Activated CD4-positive, alpha-beta memory T cell treated with anti-CD3 and anti-CD28 coated beads, Interleukin-2, amount 10 ng/mL, durations not matched to agents 7 days and 5 days (primary cell): ENCODE measurements at regions not wholly inside any gene's neighbourhood (a gene's known extent, or its start where the extent isn't known, plus 50 kb on each side); places are given as distances from the start of the nearest gene placed in this dataset.

ENCODE experiments used
- CTCF ChIA-PET: fragments of 350-600 bp; sonication (Branson Sonifier 250); formaldehyde crosslinking; loops from one replicate; lab custom pipeline; 2021; ENCODE audit warnings: antibody characterized with exemption, inconsistent platforms; lab: Charles Lee
- POLR2A ChIA-PET: fragments of 350-600 bp; sonication (Branson Sonifier 250); formaldehyde crosslinking; loops from one replicate; lab custom pipeline; 2021; ENCODE audit warnings: antibody characterized with exemption; lab: Charles Lee
- DNase-seq: peaks from one replicate; pipeline ENCODE4 v3.0.0-alpha.2; 2020
- H3K27ac Mint-ChIP-seq: one replicate; pipeline ENCODE4 v1.8.0; 2021; ENCODE audit warnings: mild to moderate bottlenecking, mixed read lengths
- H3K27me3 Mint-ChIP-seq: one replicate; pipeline ENCODE4 v1.8.0; 2021; ENCODE audit warnings: mixed read lengths
- H3K36me3 Mint-ChIP-seq: one replicate; pipeline ENCODE4 v1.8.0; 2021; ENCODE audit warnings: low read depth, mixed read lengths
- H3K4me1 Mint-ChIP-seq: one replicate; pipeline ENCODE4 v1.8.0; 2021; ENCODE audit warnings: mixed read lengths
- H3K4me3 Mint-ChIP-seq: one replicate; pipeline ENCODE4 v1.8.0; 2021; ENCODE audit warnings: mild to moderate bottlenecking, mixed read lengths
- H3K9me3 Mint-ChIP-seq: one replicate; pipeline ENCODE4 v1.8.0; 2021; ENCODE audit warnings: mixed read lengths

DNA sequence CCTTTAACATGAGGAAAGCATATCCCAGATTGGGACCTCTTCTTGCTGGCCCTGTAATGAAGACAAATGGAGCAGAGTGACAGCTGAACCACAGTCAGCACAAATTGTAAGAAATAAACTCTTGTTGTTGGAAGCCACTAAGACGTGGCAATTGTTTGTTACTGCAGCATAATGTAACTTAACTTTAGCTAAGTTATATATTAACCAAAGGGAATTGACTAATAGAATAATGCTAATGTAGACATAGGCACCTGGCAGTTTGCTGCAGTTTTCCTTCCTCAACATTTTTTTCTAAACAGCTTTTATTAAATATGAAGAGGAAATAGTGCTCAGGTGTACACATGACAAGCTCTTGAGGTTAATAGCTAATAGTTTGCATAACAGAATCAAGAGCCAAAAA, 300.7 kb upstream of the SLC30A5 start:
- ChIA-PET CTCF (no interaction called here), POLR2A (no interaction called here)
- H3K4me1 Mint-ChIP-seq: no peaks in the 10 kb centered on the region
- no peaks in the 10 kb centered on the region for H3K9me3 Mint-ChIP-seq
- H3K27me3 Mint-ChIP-seq: peaks cover 2% of the 10 kb centered on the region
- DNase-seq: no peak
- H3K4me3 Mint-ChIP-seq: no peak overlapping the region
- H3K27ac Mint-ChIP-seq: no peak overlapping the region
- H3K36me3 Mint-ChIP-seq: no peaks in the 10 kb centered on the region

DNA sequence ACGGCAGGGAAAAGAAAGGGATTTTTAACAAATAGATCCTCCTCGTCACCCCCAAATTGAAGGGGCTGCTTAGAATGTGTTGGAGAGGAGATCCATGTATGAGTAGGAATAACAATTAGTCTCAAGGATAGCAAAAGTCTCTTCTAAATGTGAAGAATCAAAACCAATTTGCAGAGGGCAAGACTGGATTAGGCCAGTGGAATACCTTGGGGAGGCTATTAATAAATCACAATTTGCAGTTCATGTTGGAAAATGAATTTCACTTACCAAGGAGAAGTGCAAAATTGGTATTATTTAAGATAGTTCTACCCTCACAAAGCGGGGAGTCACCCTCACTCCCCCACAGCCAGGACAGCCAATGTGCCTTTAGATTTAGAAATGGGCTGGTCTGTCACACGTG, 299.8 kb upstream of the SLC30A5 start:
- DNase-seq: no peak
- ChIA-PET CTCF (no interaction called here), POLR2A (no interaction called here)
- Mint-ChIP-seq H3K9me3 (no peaks in the 10 kb centered on the region), H3K36me3 (no peaks in the 10 kb centered on the region), H3K4me3 (no peak overlapping the region), H3K4me1 (no peaks in the 10 kb centered on the region), H3K27me3 (peaks cover 2% of the 10 kb centered on the region), H3K27ac (no peak overlapping the region)

DNA sequence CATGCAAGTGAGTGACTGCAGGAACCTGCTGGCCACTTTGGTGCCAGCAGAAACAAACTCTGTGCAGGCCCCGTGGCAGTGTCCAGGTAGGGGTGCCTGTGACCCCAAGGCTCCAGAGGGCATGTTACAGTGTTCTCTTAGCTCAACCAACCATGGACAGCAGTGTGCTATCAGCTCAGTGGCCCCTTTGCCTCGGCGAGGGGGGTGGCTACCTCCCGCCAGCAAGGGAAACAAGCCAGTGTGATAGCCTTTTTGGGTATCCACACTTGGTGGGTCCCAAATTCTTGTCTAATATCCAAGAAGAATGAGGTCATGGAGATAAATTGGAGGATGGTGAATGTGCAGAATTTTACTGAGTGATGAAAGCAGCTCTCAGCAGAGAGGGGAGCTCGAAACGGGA, 298.6 kb upstream of the SLC30A5 start:
- Mint-ChIP-seq H3K4me3 (no peak overlapping the region), H3K4me1 (no peaks in the 10 kb centered on the region), H3K9me3 (no peaks in the 10 kb centered on the region), H3K36me3 (no peaks in the 10 kb centered on the region), H3K27ac (no peak overlapping the region), H3K27me3 (peaks cover 2% of the 10 kb centered on the region)
- CTCF ChIA-PET: no interaction called here
- no peak for DNase-seq
- POLR2A ChIA-PET: no interaction called here

DNA sequence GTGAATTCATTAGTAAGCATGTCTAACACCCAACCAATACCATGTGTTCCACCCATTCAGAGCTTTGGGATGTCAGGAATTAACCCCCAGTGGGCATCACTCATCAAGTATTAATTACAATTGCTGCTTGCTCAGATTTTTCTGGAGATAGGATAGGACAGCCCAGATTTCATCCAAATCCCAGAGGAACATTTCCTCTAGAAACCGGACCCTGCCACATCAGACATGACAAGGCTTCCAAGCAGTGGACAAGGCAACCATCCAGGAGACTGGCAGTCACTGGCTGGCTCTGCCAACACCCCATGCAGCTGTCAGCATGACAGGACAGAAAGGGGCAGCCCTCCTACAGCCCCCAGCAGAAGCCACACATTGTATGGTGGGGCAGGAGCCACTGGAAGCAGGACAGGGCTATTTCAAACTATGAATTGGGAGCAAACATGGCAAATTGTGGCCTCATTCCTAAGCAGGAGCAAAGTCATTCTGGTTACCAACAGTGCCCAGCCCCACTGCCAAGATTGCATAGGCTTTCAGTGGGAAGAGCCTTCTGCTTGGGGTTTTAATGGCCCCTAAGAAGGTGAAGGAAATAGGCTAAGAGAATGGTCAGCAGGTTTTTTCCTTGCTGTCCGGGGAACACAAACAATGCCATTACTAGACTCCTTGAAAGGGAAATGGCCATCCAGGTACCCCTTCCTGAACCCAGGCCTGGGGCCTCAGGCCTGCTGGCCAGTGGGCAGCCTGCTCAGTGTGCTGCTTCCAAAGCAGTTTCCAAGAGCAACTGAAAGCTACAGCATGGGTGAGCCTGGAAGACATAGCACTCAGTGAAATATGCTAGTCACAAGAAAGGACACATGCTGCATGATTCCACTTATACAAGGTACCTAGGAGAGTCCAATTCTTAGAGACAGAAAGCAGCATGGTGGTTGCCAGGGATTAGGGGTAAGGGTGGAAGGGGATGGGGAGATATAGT, 294.7 kb upstream of the SLC30A5 start:
- Mint-ChIP-seq H3K36me3 (no peaks in the 10 kb centered on the region), H3K4me1 (no peaks in the 10 kb centered on the region), H3K9me3 (no peaks in the 10 kb centered on the region), H3K27ac (no peak overlapping the region), H3K27me3 (no peaks in the 10 kb centered on the region), H3K4me3 (no peak overlapping the region)
- CTCF ChIA-PET: no interaction called here
- no peak for DNase-seq
- POLR2A ChIA-PET: no interaction called here

DNA sequence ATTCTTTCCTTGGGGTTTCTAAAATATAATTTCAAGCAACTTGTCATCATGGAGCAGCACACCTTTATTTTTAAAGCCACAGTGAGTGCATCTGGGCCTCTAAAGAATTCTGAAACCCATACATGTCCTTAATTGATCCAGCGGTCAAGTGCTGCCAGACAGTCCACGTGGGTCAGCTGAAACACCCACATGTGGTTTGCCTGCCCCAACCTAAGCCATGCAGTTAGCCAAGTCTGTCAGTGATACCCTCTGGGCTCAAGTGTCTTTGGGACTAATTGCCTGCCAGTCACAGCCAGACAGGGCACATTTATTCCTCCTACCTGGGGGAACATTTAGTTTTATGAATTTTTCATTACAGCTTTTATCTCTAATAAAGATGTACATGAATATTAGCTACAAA, 291.4 kb upstream of the SLC30A5 start:
- Mint-ChIP-seq H3K36me3 (no peaks in the 10 kb centered on the region), H3K4me3 (no peak overlapping the region), H3K9me3 (no peaks in the 10 kb centered on the region), H3K27ac (no peak overlapping the region), H3K27me3 (peaks cover 2% of the 10 kb centered on the region), H3K4me1 (no peaks in the 10 kb centered on the region)
- CTCF ChIA-PET: no interaction called here
- DNase-seq: no peak
- POLR2A ChIA-PET: no interaction called here

DNA sequence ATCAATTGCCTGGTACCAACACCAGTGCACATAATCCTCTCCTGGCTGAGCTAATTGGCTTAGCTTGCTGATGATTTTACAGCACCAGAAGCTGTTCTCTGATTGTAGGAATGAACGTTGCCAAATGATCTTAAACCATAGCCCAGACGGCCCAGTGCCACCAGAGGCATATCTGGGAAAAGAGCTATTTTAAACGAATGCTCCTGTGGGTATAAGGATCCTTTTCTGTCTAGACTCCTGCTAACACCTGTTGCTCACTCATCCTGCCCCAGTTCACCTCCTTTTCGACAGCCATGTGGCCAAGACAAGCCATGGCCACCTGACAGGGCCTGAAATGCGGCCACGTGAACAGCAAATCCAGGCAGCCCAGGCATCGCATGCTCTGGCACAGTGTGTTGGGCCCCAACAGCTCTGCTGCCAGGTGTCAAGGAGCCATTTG, 289.9 kb upstream of the SLC30A5 start:
- DNase-seq: no peak
- H3K36me3 Mint-ChIP-seq: no peaks in the 10 kb centered on the region
- H3K4me3 Mint-ChIP-seq: no peak overlapping the region
- H3K4me1 Mint-ChIP-seq: no peaks in the 10 kb centered on the region
- peaks cover 4% of the 10 kb centered on the region for H3K27me3 Mint-ChIP-seq
- no peak overlapping the region for H3K27ac Mint-ChIP-seq
- POLR2A ChIA-PET: no interaction called here
- no peaks in the 10 kb centered on the region for H3K9me3 Mint-ChIP-seq
- CTCF ChIA-PET: no interaction called here

DNA sequence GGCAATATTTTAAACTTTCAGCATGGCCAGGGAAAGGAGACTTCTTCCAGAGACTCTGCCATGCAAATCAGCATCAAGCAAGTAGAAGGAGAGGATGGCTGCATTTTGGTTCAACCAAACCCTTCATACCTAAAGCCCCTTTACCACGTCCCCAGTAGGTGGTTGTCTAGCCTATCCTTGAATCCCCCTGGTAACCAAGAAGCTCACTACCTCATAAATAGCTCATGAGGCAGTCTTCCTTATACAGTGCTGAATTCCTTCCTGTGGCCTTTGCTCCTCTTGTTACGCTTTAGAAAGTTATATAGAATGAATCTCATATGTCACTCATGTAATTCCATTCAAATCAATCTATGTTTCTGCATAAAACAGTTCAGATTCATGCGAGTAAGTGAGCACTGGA, 289.5 kb upstream of the SLC30A5 start:
- Mint-ChIP-seq H3K36me3 (no peaks in the 10 kb centered on the region), H3K27me3 (peaks cover 4% of the 10 kb centered on the region), H3K9me3 (no peaks in the 10 kb centered on the region), H3K4me1 (no peaks in the 10 kb centered on the region), H3K27ac (no peak overlapping the region), H3K4me3 (no peak overlapping the region)
- ChIA-PET POLR2A (no interaction called here), CTCF (no interaction called here)
- DNase-seq: no peak

DNA sequence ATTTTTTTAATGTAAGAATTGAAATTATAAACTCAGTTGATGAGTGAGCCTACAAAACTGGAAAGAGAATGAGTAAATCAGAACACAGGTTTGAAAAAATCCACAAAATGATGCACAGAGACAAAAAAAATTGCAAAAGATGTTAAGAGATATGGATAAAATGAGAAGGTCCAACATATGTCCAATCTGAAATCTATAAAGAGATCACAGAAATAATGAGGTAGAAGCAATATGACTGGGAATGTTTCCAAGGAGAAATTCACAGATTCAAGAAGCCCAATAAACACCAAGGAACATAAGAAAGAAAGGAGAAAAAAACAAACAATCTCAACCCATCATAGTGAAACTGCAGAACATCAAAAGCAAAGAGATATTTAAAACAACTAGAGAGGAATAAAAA, 288.4 kb upstream of the SLC30A5 start:
- no peak overlapping the region for H3K27ac Mint-ChIP-seq
- ChIA-PET CTCF (no interaction called here), POLR2A (no interaction called here)
- H3K9me3 Mint-ChIP-seq: no peaks in the 10 kb centered on the region
- peaks cover 4% of the 10 kb centered on the region for H3K27me3 Mint-ChIP-seq
- DNase-seq: no peak
- H3K4me1 Mint-ChIP-seq: no peaks in the 10 kb centered on the region
- no peak overlapping the region for H3K4me3 Mint-ChIP-seq
- H3K36me3 Mint-ChIP-seq: no peaks in the 10 kb centered on the region

DNA sequence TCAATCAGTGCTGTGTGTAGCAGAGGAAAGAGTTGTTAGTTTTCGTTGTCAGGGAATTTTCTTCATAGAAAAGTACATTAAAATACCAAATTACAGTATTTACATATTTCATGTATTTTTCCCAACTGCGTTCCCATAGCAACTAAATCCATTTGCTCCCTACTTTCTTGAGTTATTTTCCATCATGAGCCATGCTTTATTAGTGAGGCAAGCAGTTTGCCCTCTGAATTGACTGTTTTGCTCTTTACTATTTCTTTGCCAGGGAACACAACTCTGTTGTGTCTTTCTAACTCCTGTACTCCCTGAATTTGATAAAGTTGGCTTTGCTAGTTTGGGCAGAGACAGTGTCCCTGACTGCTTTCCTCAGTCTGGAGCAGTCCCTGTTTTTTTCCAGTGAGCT, 276.2 kb upstream of the SLC30A5 start:
- Mint-ChIP-seq H3K4me1 (no peaks in the 10 kb centered on the region), H3K4me3 (no peak overlapping the region), H3K27me3 (peaks cover 7% of the 10 kb centered on the region), H3K36me3 (no peaks in the 10 kb centered on the region), H3K27ac (no peak overlapping the region), H3K9me3 (no peaks in the 10 kb centered on the region)
- CTCF ChIA-PET: no interaction called here
- no peak for DNase-seq
- POLR2A ChIA-PET: no interaction called here

DNA sequence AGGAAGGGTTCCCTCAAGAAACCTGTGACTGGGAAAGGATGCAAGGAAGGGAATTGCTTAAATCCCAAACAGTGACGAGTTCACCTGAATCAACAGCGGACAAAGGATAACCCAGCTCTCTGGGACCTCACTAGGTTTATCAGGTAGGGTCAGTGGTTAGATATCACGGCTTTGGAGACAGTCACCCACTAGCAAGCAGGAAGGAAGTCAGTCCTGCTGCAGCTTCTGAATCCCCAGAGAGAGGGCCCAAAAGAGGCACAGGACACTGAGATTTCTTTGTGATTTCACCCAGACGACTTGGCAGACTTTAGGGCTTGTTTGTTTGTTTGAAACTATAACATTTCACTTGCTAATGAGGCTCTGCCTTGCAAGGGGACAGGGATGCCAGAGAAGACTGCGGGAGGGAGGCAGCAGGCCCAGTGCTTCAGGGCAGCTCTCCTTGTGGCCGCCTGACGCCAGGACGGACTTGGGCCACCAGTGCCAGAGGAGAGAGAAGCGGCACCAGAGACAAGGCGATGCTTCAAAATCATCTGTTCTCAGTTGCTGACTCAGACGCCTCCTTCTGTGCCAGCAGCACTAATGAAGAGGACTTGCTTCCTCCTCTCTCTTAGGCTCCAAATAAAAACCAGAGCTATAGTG, 275.6 kb upstream of the SLC30A5 start:
- CTCF ChIA-PET: no interaction called here
- no peak overlapping the region for H3K27ac Mint-ChIP-seq
- DNase-seq: no peak
- no peaks in the 10 kb centered on the region for H3K4me1 Mint-ChIP-seq
- no peaks in the 10 kb centered on the region for H3K9me3 Mint-ChIP-seq
- no peaks in the 10 kb centered on the region for H3K36me3 Mint-ChIP-seq
- no peak overlapping the region for H3K4me3 Mint-ChIP-seq
- H3K27me3 Mint-ChIP-seq: peaks cover 7% of the 10 kb centered on the region
- POLR2A ChIA-PET: no interaction called here

DNA sequence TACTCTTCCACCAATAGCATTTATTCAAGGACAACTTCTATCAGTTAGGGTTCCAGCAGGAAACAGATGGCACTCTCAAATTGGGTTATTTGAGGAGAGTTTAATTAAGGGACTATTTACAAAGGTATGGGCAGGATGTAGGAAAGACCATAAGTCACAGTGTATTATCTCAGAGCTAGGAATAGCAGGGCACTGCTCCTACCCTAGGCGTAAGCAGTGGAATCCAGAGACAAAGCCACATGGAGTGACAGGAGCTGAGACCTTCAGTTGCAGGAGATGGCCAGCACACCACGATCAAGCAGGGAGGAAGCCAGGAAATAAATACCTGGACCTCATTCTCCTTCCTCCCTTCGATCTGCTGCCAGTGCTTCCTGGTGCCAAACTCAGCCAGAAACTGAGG, 274.9 kb upstream of the SLC30A5 start:
- no peaks in the 10 kb centered on the region for H3K4me1 Mint-ChIP-seq
- no peak overlapping the region for H3K4me3 Mint-ChIP-seq
- no peaks in the 10 kb centered on the region for H3K36me3 Mint-ChIP-seq
- peaks cover 11% of the 10 kb centered on the region for H3K27me3 Mint-ChIP-seq
- no peak for DNase-seq
- POLR2A ChIA-PET: no interaction called here
- CTCF ChIA-PET: no interaction called here
- H3K9me3 Mint-ChIP-seq: no peaks in the 10 kb centered on the region
- no peak overlapping the region for H3K27ac Mint-ChIP-seq

DNA sequence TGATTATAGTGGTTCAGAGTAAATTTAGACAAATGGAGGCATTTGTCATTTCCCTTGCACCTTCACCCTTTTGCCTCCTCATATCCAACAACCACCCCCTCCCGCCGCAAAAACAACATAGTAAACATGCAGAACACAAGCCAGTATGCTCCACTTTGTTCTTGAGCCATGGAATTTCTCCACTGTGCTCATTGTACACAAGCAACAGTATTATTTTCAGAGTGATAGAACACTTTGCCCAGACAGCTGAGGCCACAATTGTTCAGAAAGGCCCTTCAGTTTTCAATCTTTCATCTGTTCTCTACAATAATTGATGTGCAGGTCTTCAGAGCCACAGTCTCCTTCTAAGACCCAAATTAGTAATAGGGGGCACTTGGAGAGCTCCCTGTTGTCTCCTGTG, 272.8 kb upstream of the SLC30A5 start:
- Mint-ChIP-seq H3K36me3 (no peaks in the 10 kb centered on the region), H3K27ac (no peak overlapping the region), H3K4me1 (no peaks in the 10 kb centered on the region), H3K4me3 (no peak overlapping the region), H3K9me3 (no peaks in the 10 kb centered on the region), H3K27me3 (peaks cover 12% of the 10 kb centered on the region)
- ChIA-PET POLR2A (no interaction called here), CTCF (no interaction called here)
- no peak for DNase-seq

DNA sequence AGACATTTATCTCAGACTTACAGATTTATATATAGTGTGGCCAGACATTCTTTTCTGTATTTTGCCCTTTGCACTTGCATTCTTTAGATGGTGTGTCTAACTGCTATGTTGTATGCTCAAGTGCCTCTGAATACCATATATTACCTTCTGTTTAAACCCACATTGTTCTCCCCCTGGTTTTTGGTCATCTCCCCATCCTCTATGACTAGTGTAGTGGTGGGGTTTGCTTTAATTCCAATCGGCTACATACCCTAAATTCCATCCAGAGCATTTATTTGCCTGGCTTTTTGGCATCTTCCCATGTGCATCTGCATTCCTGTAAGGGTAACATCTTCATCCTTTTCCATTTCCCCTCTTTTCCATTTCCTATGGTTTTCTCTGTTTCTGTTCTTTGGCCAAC, 271.0 kb upstream of the SLC30A5 start:
- ChIA-PET CTCF (no interaction called here), POLR2A (no interaction called here)
- Mint-ChIP-seq H3K9me3 (no peaks in the 10 kb centered on the region), H3K36me3 (no peaks in the 10 kb centered on the region), H3K27me3 (peaks cover 12% of the 10 kb centered on the region), H3K4me1 (no peaks in the 10 kb centered on the region), H3K4me3 (no peak overlapping the region), H3K27ac (no peak overlapping the region)
- no peak for DNase-seq

DNA sequence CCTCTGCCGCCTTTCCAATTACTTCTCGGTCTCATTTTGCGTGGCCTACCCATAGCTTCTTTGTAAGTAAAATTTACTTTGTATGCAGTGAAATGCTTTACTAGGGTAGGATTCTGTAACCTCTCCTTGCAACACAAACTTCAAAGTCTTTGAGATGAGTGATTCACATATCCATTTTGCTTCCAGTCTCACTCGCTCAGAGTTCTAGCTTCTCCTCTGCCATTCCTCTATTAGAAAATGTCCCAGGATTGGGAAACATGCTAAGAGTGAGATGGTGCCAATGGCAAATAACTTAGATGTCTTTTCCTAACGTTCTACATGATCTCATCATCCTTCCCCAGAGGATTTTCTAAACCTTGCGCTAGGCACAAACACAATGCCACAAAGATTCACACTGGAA, 270.5 kb upstream of the SLC30A5 start:
- no peak overlapping the region for H3K27ac Mint-ChIP-seq

More for the DNA sequence above, 270.5 kb upstream of the SLC30A5 start:
- H3K27me3 Mint-ChIP-seq: peaks cover 14% of the 10 kb centered on the region
- no peaks in the 10 kb centered on the region for H3K4me1 Mint-ChIP-seq
- DNase-seq: no peak
- no peaks in the 10 kb centered on the region for H3K36me3 Mint-ChIP-seq
- no peak overlapping the region for H3K4me3 Mint-ChIP-seq
- H3K9me3 Mint-ChIP-seq: no peaks in the 10 kb centered on the region
- POLR2A ChIA-PET: no interaction called here
- CTCF ChIA-PET: no interaction called here
